ENCODE measurements at regions not wholly inside any gene's neighbourhood (a gene's known extent, or its start where the extent isn't known, plus 50 kb on each side); places are given as distances from the start of the nearest gene placed in this dataset.
"Not testable (repeated sequence)": the region's sequence is repeated elsewhere in the genome, so short reads cannot be mapped to it uniquely, and the experiment has no call there.

DNA sequence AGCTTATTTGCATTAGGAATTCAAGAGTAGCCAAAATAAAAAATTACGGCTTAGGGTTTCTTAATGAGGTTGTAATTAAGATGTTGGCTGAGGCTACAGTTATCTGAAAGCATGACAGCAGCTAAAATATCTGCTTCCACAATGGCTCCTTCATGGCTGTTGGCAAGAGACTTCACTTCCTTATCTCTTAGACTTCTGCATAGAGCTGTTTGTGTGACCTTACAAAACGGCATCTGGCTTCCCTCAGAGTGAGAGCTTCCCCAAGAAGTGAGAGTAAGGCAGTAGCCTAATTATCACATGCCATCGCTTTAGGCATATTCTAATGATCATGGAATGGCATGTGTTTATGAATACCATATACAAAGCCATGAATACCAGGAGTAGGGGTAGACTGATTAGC is 57.6 kb downstream of the CCDC59 start:
- DNase-seq, result no peak

DNA sequence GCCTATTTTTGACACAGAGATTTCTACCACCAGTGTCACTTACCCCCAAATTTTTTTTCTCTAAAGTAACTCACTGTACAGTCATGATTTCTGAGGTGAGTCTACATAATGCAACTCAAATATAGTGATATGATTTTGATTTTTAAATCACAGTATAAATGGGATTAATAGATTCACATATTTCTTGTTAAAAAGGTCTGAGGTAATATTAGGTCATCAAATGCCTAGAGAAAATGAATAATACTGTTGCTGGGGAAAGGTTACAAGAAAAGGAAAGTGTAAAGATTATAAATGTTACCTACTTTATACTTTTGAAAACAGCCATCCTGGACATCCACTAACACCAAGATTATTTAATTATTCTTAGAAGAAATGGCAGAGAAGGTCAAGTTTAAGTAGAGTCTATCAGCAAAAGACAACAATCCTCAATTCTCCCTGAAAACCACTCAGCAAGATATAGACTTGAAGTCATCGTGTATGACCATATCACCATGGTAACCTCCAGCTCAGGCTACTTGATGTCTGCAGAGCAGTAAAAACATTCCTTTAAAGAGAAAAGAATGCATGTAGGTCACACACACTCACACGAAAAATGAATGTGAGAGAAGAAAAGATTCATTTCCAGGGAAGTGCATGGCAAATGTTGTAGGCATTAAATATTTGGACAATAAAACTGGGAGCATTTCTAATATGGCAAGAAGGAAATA is 58.7 kb downstream of the CCDC59 start:
- DNase-seq, result no peak

DNA sequence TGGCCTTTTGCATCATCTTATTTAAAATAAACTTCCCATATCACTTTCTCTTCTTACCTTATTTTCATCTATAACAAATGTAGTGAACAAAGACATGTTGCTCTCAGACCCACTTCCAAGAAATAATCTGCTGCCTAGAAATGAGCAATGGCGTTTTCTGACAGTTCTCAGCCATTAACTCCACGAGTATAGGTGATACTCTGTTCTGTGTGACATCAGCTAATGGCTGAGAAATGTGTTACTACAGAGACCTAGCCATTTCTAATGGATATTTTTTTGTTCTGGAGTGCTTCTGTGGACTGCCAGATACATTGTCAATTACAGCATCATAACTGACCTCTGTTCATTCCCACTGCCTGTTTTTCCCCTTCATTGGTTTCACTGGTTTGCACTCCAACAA is 67.8 kb downstream of the CCDC59 start:
- no peak for DNase-seq

DNA sequence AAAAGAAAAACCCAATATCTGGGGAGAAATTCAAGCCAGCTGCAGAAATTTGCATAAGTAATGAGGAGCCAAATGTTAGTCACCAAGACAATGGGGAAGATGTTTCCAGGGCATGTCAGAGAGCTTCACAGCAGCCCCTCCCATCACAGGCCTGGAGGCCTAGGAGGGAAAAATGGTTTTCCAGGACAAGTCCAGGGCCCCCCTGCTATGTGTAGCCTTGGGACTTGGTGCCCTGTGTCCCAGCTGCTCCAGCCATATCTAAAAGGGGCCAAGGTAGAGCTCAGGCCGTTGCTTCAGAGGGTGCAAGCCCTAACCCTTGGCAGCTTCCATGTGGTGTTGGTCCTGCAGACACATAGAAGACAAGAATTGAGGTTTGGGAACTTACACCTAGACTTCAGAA is 76.9 kb downstream of the CCDC59 start:
- DNase-seq, result not testable (repeated sequence)

DNA sequence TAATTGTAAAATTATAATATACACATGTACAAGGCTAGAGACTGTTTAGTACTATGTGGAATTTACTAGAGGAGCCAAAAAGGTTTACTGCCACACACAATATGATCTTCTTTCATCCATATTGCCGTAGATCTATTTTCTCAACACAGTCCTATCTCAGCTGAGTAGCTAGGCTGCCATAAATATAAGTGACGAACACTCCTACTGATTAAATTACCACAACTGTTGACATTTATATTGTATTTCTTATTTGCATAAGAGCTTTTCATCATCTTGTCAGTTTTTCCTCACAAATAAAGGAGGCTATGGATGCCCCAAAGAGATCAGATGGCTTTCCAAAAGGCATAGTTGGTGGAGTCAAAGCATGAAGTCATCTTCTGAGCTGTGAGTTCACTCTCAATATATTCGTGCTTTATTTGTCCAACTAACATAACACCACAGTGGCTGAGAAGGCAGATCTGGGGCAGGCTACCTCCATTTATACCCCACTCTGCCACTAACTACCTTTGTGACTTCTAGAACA is 78.6 kb downstream of the CCDC59 start:
- no peak for DNase-seq

DNA sequence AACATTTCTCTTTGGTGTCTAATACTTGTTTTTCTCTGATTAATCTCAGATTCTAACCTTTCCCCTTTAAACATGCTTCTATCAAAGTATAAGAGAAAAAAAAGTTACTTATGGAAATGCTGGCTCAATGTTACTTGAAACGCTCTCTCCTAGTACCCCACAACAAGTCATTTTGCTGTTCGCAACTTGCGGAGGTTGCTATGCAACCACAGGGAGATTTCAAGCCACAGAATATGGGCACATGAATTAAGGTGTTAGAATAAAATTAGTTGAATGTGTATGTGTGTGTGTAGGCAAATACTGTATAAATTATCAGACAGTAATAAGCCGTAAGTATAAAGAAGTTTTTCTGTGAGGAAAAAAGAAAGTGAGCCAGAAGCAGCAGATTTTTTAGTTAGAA is 80.6 kb downstream of the CCDC59 start:
- no peak for DNase-seq

DNA sequence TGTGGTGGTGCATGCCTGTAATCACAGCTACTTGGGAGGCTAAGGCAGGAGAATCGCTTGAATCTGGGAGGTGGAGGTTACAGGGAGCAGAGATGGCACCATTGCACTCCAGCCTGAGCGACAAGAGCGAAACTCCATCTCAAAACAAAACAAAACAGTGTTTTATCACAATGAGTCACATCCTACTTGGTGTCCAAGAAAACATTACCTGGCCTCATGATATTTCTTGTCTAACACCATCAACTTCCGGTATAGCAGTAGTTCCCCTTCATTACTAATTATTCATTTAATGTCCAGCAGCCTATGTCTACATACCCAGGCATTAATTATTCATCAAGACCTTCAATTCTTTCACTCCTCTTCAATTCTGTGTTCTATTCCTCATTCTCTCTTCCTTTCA is 115.5 kb downstream of the CCDC59 start:
- no peak for DNase-seq

DNA sequence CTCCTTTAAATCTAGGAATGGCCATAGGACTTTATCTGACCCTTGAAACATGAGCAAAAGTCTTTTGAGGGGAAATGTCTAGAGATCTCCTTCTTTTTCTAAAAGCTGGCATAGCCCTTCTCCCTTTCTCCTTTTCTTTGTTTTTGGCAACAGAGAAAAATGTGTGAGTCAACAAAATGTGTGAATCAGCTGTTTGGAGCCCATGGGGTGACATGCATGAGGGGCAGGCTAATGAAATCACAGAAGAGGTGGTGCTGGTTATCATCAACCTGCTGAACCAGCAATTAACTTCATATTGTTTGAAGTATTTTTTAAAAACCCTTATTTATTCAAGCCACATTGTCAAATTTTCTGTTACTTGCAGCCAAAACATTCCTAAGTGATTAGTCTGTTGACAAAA is 132.3 kb downstream of the CCDC59 start:
- DNase-seq, result no peak

DNA sequence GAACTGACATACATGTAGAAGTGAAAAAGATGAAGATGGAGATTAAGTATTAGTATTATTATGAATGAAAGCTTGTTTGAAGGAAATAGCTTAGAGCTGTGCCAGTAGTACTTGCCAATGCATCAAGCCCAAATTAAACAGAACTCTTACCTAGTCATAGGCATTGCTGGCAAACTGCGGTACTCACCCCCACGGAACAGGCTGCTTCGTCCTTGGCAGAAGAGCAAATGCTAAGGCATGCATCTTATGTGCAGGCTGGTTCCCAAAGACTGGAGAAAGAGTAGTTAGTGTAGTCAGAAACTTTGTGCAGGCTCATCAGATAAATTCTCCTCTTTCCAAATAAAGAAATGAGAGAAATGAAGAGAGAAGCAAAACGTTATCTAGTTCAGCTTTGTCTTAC is 134.8 kb downstream of the CCDC59 start:
- DNase-seq, result no peak

DNA sequence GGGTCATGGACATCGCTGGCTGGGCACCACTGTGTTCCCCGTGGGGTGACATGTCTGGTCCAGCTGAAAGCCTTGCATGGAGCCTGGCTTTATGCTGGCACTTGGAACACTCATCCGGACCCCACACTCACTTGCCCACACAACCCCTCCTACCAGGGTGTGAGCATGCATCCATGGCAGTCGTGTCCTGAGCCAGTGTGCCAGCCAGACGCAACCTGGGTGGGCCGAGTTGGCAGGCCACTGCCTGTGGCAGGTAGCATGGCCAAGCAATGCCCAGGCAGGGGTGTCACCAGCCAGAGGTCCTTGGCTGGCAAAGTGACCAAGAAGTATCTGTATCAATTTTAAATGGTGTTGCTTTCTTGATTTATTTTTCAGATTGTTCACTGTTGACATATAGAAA is 141.7 kb downstream of the CCDC59 start:
- no peak for DNase-seq

DNA sequence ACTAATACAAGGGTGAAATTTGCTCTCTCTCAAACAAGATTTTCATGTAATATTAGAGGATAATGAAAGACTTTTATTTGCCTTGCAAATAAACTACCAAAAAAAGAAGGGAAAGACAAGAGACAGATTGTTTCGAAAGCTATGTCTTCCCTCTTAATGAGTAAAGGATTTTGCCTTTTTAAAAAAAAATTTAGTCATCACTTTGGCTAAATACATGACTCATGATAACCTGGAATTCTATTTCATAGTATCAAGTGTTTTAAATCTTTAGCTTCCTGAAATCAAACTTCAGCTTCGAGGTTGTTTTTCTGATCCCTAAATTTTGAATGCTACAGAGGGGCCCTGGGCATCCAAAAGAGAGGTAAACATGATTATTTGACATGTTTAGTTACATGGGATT is 144.4 kb downstream of the CCDC59 start:
- no peak for DNase-seq

DNA sequence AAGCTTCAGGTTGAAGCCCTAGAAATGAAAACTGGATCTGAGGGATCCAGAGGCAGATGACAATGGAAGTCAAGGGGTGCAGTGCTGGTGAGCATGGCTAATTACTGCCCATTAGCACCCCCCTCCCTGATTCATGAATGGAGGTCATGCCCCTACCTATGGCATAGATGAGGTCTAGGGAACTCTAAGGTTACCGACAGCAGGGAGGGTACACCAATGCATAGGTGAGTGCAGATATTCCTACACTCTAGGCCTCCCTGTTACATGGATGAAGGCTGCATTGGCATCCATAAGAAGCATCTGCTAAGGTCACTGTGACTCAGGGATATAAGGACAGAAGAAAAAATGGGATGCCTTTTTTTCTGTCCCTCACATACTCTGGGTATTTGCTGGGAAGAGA is 147.3 kb downstream of the CCDC59 start:
- no peak for DNase-seq

DNA sequence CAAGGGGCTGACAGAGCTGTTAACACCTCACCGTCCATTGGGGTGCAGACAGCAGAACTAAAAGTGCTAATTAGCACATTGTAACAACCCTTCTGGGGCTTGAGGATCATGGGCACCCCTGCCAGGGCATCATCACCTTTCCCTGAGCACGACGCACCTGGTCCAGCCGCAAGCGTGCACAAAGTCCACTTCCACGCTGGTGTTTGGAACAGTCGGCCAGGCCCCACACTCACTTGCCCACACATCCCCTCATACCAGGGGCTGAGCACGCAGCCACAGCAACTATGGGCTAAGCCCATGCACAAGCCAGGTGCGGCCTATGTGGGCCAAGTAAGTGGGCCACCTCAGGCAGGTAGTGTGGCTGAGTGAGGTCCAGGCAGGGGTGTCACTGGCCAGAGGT is 148.7 kb downstream of the CCDC59 start:
- DNase-seq, result no peak

DNA sequence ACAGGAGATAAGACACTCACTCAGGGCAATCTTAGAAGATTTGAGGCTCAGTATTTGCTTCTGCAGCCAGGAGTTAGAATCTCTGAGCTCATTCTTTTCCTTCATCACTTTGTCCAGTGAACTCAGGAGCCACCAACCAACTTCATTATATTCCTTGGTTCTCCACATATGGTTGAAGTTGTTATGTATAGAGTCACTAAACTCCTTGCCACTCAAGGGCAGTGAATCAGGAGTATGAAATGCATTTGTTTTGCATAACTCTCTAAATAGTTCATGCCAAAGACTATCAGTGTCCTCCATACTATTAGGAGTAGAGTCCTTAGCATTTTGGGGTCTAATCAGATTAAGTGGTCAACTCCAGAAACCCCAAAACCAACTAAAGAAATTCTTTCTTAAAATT is 150.6 kb downstream of the CCDC59 start:
- DNase-seq, result no peak

DNA sequence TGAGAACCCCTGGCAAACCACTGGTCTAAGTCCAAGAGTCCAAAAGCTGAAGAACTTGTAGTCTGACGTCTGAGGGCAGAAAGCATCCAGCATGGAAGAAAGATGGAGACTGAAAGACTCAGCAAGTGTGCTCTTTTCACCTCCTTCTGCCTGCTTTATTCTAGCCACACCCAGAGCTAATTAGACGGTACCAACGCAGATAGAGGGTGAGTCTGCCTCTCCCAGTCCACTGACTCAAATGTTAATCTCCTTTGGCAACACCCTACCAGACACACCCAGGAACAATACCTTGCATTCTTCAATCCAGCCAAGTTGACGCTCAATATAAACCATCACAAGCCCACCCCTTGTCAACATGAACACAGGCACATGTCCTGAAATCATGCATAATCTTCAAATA is 155.1 kb downstream of the CCDC59 start:
- no peak for DNase-seq

DNA sequence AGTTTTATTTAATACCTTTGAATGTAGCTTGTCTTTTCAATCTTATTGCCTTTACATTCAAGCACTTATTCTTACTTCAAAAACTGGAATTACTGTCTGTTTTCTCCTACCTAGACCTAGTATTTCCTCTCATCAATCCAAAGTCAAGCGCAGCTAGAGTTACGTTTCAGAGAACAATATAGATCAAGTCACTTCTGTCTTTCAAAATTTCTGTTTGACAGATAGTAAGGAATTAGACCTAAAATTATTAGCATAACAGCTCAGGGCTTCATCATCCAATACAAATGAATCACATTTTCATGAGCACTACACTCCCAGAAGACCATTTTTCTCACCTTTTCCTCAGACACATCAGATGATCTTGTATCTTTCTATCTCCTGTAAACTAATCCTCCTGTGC is 170.6 kb downstream of the CCDC59 start:
- DNase-seq, result no peak

DNA sequence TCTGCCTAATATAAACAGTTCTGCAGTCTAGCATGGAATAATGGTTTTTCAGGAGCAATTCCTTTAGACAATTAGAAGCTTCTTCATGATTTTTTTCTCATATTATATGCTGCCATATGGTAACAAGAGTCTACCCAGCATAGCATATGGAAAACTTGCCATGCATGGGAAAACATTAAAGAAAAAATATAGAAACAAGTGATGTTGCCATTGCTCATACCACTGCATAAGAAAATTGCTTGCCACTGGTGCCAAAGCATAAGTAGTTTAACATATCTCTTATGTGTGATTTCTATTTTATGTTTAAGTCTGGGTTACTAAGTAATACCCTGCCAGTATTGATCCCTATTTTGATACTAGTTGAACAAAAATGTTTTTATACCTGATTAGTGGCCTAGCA is 171.2 kb downstream of the CCDC59 start:
- DNase-seq, result no peak

DNA sequence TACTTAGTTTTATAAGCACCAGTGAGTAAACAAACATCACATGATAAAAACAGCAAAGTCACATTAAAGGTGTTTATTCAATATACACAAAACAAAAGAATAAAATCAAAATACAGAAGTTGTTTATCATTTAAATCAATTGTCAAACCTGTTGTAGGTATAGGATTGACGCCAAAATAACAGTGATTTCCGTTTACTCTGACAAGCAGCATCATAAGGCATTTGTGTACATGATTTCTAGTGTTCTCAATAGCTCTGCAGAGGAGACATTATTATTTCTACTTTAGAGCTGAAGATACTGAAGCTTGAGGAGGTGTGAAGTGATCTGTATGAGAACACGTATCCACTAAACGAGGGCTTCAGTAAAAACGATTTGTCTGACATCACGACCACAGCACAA is 171.9 kb downstream of the CCDC59 start:
- no peak for DNase-seq

DNA sequence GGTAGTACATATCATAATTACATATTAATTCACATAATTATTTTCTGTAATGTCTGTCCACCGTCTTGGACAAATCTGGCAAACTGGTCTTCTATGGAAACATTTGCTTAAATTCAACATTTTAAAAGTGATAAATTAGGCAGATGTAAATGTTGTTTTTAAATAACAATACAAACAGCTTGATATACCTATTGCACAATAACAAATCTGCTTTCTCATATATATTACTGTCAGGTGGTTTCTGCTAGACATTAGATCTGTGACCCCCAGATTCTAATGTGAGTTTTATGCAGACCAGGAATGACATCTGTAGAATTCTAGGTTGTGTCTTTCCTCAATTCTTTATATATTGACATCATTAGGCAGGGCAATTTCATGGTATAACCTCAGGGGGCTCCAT is 173.3 kb downstream of the CCDC59 start:
- DNase-seq, result no peak

DNA sequence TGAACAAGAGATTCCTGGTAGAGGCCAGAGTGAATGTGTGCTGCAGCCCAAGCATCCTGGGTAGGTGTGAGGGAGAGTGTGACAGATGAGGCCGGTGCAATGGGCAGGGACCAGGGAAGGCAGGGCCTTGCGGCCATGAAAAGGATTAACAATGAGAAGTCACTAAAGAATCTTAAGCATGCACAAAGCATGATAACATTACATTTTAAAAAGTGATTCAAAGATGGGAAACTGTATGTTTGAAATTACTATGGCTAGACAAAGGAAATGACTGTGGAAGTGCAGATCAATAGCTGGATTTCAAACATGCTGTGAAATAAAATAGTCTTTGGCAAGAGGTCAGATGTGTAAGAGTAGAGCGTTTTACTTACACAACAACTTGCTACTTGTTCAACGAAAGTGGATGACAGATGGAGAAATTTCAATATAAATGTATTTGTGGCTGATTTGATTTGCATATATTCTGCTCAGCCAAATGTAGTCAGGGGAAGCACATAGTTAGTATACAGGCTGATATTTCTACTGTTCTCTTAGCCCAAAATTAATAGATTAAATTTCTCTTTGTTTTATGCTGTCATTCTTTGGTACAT is 175.5 kb downstream of the CCDC59 start:
- no peak for DNase-seq

DNA sequence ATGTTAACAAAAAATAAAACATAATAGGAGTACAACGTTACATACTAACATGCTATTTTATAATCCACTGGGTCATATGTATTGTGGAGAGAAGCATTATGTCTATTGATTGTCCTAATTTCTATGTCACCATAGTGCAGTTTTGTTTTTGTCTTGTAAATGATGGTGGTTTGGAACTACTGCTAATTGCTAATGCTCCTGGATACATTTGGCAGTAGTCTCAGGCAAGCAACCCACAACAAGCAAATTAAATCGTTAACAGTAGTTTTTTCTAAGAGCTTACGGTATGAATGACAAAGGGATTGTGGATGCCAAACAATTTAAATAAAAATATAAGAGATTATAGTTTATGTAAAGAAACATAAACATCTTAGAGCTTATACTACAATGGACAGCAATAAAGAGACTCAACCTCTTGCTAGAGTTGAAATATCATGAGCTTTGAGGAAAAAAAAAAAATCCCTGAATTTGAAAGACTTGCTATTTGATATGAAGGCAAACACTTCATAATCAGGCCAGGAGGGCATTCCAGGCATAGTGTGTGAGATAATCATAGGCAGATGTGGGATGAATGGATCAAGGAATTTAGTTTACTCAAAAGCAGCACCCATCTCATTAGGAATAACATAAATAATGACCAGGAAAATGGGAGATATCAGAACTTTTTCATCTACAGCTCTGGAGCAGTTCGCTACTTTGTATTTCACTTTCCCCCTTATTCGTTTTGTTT is 181.3 kb downstream of the CCDC59 start:
- no peak for DNase-seq

DNA sequence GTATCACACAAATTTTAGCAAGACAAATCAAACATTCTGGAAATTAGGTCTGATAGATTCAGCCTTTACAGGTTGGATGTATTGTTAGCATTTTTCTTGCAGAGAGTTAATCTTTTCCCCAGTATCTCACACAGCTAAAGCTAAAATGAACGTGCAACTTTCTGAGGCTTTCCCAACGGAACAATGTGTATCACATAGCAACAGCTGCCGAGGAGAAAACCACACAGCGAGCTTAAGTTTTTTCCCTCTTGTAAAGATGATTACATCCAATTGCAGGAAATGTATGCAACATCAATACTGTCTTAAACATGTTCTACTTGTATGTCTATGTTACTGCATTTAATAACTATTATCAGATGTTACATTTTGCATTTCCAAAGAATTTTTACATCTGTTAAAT is 182.2 kb downstream of the CCDC59 start:
- DNase-seq, result no peak

DNA sequence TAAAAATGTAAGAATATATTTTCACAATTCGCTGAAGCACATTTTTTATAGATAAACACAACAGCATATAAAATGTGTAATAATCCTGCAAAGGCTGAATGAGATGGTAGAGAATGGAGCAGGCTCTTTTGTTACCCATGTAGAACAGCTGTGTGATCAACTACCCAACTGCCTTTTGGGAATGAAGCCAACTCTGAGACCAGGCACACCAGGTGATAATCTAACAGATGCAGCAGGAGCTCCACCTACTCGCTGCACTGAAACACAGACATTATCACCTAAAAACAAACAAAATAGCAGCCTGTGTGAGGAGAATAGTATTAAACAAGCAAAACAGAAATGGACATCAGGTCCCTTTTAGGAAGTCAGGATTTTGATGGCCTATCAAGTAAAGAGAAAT is 183.3 kb downstream of the CCDC59 start:
- no peak for DNase-seq

DNA sequence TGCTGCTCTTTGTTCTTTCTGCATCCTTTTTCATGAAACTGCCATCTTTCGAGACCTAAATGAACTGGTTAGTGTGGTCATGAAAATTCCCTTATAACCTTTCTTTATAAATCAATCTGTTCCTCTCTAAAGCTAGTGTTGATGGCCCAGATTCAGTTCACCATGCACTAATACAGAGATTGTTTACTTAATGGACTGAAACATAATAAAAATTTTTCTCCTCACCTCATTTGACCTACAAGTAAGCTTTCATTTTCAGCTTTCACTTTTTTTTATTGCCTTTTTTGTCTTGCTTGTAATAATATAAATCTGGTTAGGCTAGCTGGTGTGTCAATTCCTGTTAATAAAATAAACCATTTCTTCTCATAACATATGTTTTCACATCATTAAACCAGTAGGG is 183.8 kb downstream of the CCDC59 start:
- DNase-seq, result no peak
